ENCODE measurements at regions not wholly inside any gene's neighbourhood (a gene's known extent, or its start where the extent isn't known, plus 50 kb on each side); places are given as distances from the start of the nearest gene placed in this dataset.

GRCh38 chr4:123708902-123709301, 312.3 kb downstream of the SPRY1 start:
- in situ Hi-C loops (cut with MboI; ENCODE audit: low sequenced_read_pairs) = no loop called here

- in situ Hi-C loops (cut with MboI; ENCODE audit: low sequenced_read_pairs) = no loop called here
Observed at GRCh38 chr4:123709336-123709735, 312.7 kb downstream of the SPRY1 start.

GRCh38 chr4:123731035-123731434, 334.4 kb downstream of the SPRY1 start:
- in situ Hi-C loops (cut with MboI; ENCODE audit: low sequenced_read_pairs) = no loop called here

GRCh38 chr4:123737156-123737555, 340.6 kb downstream of the SPRY1 start:
- in situ Hi-C loops (cut with MboI; ENCODE audit: low sequenced_read_pairs) = no loop called here

GRCh38 chr4:123739806-123740205, 343.2 kb downstream of the SPRY1 start:
- in situ Hi-C loops (cut with MboI; ENCODE audit: low sequenced_read_pairs) = no loop called here

- in situ Hi-C loops (cut with MboI; ENCODE audit: low sequenced_read_pairs) = no loop called here
Observed at GRCh38 chr4:123740236-123740635, 343.6 kb downstream of the SPRY1 start.

GRCh38 chr4:123741906-123742305, 345.3 kb downstream of the SPRY1 start:
- in situ Hi-C loops (cut with MboI; ENCODE audit: low sequenced_read_pairs) = no loop called here

- in situ Hi-C loops (cut with MboI; ENCODE audit: low sequenced_read_pairs) = no loop called here
Observed at GRCh38 chr4:123743848-123744247, 347.3 kb downstream of the SPRY1 start.

GRCh38 chr4:123744664-123745290, 348.2 kb downstream of the SPRY1 start:
- in situ Hi-C loops (cut with MboI; ENCODE audit: low sequenced_read_pairs) = no loop called here

- in situ Hi-C loops (cut with MboI; ENCODE audit: low sequenced_read_pairs) = no loop called here
Observed at GRCh38 chr4:123747016-123747415, 350.4 kb downstream of the SPRY1 start.

- in situ Hi-C loops (cut with MboI; ENCODE audit: low sequenced_read_pairs) = no loop called here
Observed at GRCh38 chr4:123748806-123749205, 352.2 kb downstream of the SPRY1 start.

GRCh38 chr4:123749383-123749782, 352.8 kb downstream of the SPRY1 start:
- in situ Hi-C loops (cut with MboI; ENCODE audit: low sequenced_read_pairs) = no loop called here

- in situ Hi-C loops (cut with MboI; ENCODE audit: low sequenced_read_pairs) = no loop called here
Observed at GRCh38 chr4:123750044-123750443, 353.4 kb downstream of the SPRY1 start.

GRCh38 chr4:123755655-123756054, 359.1 kb downstream of the SPRY1 start:
- in situ Hi-C loops (cut with MboI; ENCODE audit: low sequenced_read_pairs) = no loop called here

- in situ Hi-C loops (cut with MboI; ENCODE audit: low sequenced_read_pairs) = no loop called here
Observed at GRCh38 chr4:123767806-123768205, 371.2 kb downstream of the SPRY1 start.

GRCh38 chr4:123770884-123771283, 374.3 kb downstream of the SPRY1 start:
- in situ Hi-C loops (cut with MboI; ENCODE audit: low sequenced_read_pairs) = no loop called here

- in situ Hi-C loops (cut with MboI; ENCODE audit: low sequenced_read_pairs) = no loop called here
Observed at GRCh38 chr4:123776267-123776666, 379.7 kb downstream of the SPRY1 start.

- in situ Hi-C loops (cut with MboI; ENCODE audit: low sequenced_read_pairs) = no loop called here
Observed at GRCh38 chr4:123777373-123777772, 380.8 kb downstream of the SPRY1 start.

GRCh38 chr4:123783151-123783790, 386.7 kb downstream of the SPRY1 start:
- in situ Hi-C loops (cut with MboI; ENCODE audit: low sequenced_read_pairs) = no loop called here

GRCh38 chr4:123783921-123784320, 387.3 kb downstream of the SPRY1 start:
- in situ Hi-C loops (cut with MboI; ENCODE audit: low sequenced_read_pairs) = no loop called here

GRCh38 chr4:123784626-123785025, 388.0 kb downstream of the SPRY1 start:
- in situ Hi-C loops (cut with MboI; ENCODE audit: low sequenced_read_pairs) = no loop called here

- in situ Hi-C loops (cut with MboI; ENCODE audit: low sequenced_read_pairs) = no loop called here
Observed at GRCh38 chr4:123785538-123785937, 388.9 kb downstream of the SPRY1 start.

Measured in HL-60/S4 treated with phorbol 12-myristate 13-acetate at 8.2 ng/mL for 4 days and 3 days (cell line).